Smooth muscle cell (in vitro differentiated cells): ENCODE measurements at regions not wholly inside any gene's neighbourhood (a gene's known extent, or its start where the extent isn't known, plus 50 kb on each side); places are given as distances from the start of the nearest gene placed in this dataset.

Source experiments
- DNase-seq: peaks from one replicate; lab custom pipeline; 2025; ENCODE audit not compliant: unreplicated experiment; lab: John Stamatoyannopoulos, UW
- H2AFZ ChIP-seq: fragments of 200-600 bp; sonication (generic); 2 replicates; pipeline ENCODE4 v1.6.0; 2016; ENCODE audit warnings: antibody characterized with exemption, low read depth, mild to moderate bottlenecking
- H3F3A ChIP-seq: fragments of 200-600 bp; sonication (generic); 2 replicates; pipeline ENCODE4 v1.6.0; 2017; ENCODE audit warnings: antibody characterized with exemption, low read depth
- H3K27ac ChIP-seq: fragments of 200-600 bp; sonication (generic); 2 replicates; pipeline ENCODE4 v1.5.1; 2016; ENCODE audit warnings: low read depth, mild to moderate bottlenecking
- H3K27me3 ChIP-seq: fragments of 200-600 bp; sonication (generic); 2 replicates; pipeline ENCODE4 v1.6.1; 2016; ENCODE audit warnings: low read depth, mild to moderate bottlenecking
- H3K36me3 ChIP-seq: fragments of 200-600 bp; sonication (generic); 2 replicates; pipeline ENCODE4 v1.5.1; 2016; ENCODE audit warnings: low read depth
- H3K4me1 ChIP-seq: fragments of 200-600 bp; sonication (generic); 2 replicates; pipeline ENCODE4 v1.5.1; 2016; ENCODE audit warnings: low read depth
- H3K4me2 ChIP-seq: fragments of 200-600 bp; sonication (generic); 2 replicates; pipeline ENCODE4 v1.6.0; 2016; ENCODE audit warnings: mild to moderate bottlenecking
- H3K4me3 ChIP-seq: fragments of 200-600 bp; sonication (generic); 2 replicates; pipeline ENCODE4 v1.5.1; 2016; ENCODE audit warnings: mild to moderate bottlenecking
- H3K79me2 ChIP-seq: fragments of 200-600 bp; sonication (generic); 2 replicates; pipeline ENCODE4 v1.6.0; 2016; ENCODE audit warnings: low read depth, mild to moderate bottlenecking
- H3K9ac ChIP-seq: fragments of 200-600 bp; sonication (generic); 2 replicates; pipeline ENCODE4 v1.6.0; 2016; ENCODE audit warnings: low read depth
- H3K9me3 ChIP-seq: fragments of 200-600 bp; sonication (generic); replicated peaks from 2 replicates; pipeline ENCODE4 v1.5.1; 2016; ENCODE audit warnings: low read depth
- H4K20me1 ChIP-seq: fragments of 200-600 bp; sonication (generic); 2 replicates; pipeline ENCODE4 v1.6.0; 2016; ENCODE audit warnings: low read depth
- WGBS: methylation state at CpG from one replicate; pipeline ENCODE4 v1.1.7; 2016; ENCODE audit warnings: low lambda C conversion rate; 5-methylcytosine and 5-hydroxymethylcytosine counted together
- TF ChIP-seq, protein P1 (sequence below): fragments of 200-600 bp; sonication (generic); IDR thresholded peaks from 2 replicates; pipeline ENCODE4 v1.5.1; 2017; ENCODE audit warnings: borderline replicate concordance, mild to moderate bottlenecking, antibody characterized with exemption; ENCODE audit not compliant: insufficient read depth, poor library complexity, severe bottlenecking

DNA sequence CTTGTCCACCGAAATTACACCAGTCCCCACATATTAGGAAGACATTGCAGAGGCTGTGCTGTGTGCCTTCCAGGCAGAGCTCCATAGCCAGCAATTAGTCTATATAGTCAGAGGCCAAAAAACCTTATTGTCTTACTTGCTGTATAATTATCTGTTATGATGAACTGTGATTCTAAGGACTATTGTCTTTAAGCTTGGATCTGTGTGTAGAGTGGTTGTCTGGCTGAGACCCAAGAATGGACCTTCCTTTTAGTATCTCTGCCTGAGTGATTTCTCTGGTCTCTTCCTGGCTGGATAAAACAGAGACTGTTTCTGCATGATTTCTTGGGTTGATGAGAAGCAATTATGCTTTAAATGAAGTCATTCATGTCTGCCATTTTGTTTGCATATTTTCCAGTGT, 465.3 kb downstream of the PRKD1 start:
- Histone ChIP-seq H3K27me3 (peaks cover 2% of the 10 kb centered on the region), H3K36me3 (no peaks in the 10 kb centered on the region), H3K4me3 (no peak overlapping the region), H3K9me3 (no peaks in the 10 kb centered on the region), H3F3A (no peaks in the 10 kb centered on the region), H3K79me2 (no peaks in the 10 kb centered on the region), H3K4me1 (no peaks in the 10 kb centered on the region), H3K27ac (no peak overlapping the region), H3K9ac (no peak overlapping the region), H2AFZ (no peak overlapping the region), H4K20me1 (no peaks in the 10 kb centered on the region), H3K4me2 (no peak overlapping the region)
- TF ChIP-seq, protein P1, sequence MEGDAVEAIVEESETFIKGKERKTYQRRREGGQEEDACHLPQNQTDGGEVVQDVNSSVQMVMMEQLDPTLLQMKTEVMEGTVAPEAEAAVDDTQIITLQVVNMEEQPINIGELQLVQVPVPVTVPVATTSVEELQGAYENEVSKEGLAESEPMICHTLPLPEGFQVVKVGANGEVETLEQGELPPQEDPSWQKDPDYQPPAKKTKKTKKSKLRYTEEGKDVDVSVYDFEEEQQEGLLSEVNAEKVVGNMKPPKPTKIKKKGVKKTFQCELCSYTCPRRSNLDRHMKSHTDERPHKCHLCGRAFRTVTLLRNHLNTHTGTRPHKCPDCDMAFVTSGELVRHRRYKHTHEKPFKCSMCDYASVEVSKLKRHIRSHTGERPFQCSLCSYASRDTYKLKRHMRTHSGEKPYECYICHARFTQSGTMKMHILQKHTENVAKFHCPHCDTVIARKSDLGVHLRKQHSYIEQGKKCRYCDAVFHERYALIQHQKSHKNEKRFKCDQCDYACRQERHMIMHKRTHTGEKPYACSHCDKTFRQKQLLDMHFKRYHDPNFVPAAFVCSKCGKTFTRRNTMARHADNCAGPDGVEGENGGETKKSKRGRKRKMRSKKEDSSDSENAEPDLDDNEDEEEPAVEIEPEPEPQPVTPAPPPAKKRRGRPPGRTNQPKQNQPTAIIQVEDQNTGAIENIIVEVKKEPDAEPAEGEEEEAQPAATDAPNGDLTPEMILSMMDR: no peak
- WGBS: 87% methylated on average over 1 of the region's 1 CpG
- DNase-seq: no peak

GRCh38 chr14:29462772-29463171, 464.9 kb downstream of the PRKD1 start:
- TF ChIP-seq, protein P1: no peak
- DNase-seq: no peak
- 97% methylated on average over 2 of the region's 2 CpGs for WGBS

DNA sequence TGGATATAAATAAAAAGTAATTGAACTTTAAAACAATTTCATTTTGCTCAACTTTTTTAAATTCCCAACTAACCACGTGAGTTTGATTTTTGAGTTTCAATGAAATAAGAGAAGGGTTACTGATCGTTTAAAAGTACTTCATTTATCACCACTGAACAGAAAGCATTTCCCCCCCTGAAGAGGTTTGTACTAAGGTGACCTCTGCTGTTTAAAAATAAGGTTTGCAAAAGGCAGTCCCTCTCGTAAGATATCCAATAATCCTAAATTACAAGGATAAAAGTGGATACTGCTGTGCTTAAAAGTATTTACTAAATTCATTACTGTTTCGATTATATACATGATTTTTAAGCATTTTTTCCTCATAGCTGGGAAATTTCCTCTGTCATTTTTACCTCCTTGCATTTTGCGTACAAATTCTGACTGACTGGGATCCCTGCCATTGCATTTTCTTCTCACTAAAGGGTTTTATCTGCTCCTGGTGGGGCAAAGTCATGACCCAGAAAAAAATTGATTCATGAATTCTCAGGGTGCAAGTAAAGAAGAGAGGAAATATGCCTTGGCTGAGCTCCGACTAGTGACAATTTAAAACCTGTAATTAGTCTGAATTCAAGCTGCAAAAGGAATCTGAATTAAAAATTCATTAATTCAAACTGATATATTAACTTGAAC, 463.8 kb downstream of the PRKD1 start:
- Histone ChIP-seq H3K27ac (no peak overlapping the region), H3F3A (no peaks in the 10 kb centered on the region), H3K9ac (no peak overlapping the region), H2AFZ (no peak overlapping the region), H3K79me2 (no peaks in the 10 kb centered on the region), H3K4me2 (no peak overlapping the region), H3K9me3 (no peaks in the 10 kb centered on the region), H3K4me1 (no peaks in the 10 kb centered on the region), H3K27me3 (no peaks in the 10 kb centered on the region), H3K4me3 (no peak overlapping the region), H3K36me3 (no peaks in the 10 kb centered on the region), H4K20me1 (no peaks in the 10 kb centered on the region)
- 66% methylated on average over 6 of the region's 6 CpGs for WGBS
- TF ChIP-seq, protein P1: no peak
- DNase-seq: no peak

More at GRCh38 chr14:29462772-29463171, 464.9 kb downstream of the PRKD1 start:
- Histone ChIP-seq H3F3A (no peaks in the 10 kb centered on the region), H3K9ac (no peak overlapping the region), H3K27ac (no peak overlapping the region), H3K36me3 (no peaks in the 10 kb centered on the region), H3K4me3 (no peak overlapping the region), H3K4me2 (no peak overlapping the region), H4K20me1 (no peaks in the 10 kb centered on the region), H3K79me2 (no peaks in the 10 kb centered on the region), H3K27me3 (no peaks in the 10 kb centered on the region), H3K4me1 (no peaks in the 10 kb centered on the region), H2AFZ (no peak overlapping the region), H3K9me3 (no peaks in the 10 kb centered on the region)

DNA sequence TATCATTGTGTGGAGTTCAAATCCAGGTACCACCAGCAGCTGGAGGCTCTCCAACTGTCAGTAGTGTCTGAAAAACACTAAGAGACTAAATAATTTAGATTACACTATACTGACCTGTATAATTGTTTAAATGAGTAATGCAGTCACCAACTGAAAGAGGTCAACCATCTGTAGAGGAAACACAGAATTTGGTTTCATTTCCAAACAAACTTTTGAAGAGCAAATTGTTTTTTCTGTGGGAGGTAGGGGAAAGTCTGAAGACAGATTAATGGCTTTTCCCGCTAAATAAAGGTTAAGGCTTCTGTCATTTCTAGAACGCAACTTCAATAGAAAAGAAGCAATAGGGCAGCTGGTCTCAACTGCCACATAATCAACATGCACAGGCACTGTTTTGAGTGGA, 462.6 kb downstream of the PRKD1 start:
- no peaks in the 10 kb centered on the region for H3F3A ChIP-seq
- no peak overlapping the region for H3K4me3 ChIP-seq
- no peaks in the 10 kb centered on the region for H3K9me3 ChIP-seq
- H3K4me1 ChIP-seq: no peaks in the 10 kb centered on the region
- H3K27me3 ChIP-seq: no peaks in the 10 kb centered on the region
- DNase-seq: no peak
- H4K20me1 ChIP-seq: no peaks in the 10 kb centered on the region
- 83% methylated on average over 2 of the region's 2 CpGs for WGBS
- no peak overlapping the region for H3K4me2 ChIP-seq
- no peak overlapping the region for H3K27ac ChIP-seq
- no peak overlapping the region for H3K9ac ChIP-seq
- H3K36me3 ChIP-seq: no peaks in the 10 kb centered on the region
- H2AFZ ChIP-seq: no peak overlapping the region
- TF ChIP-seq, protein P1: no peak
- no peaks in the 10 kb centered on the region for H3K79me2 ChIP-seq
